22Rv1 (cell line): ENCODE measurements at regions not wholly inside any gene's neighbourhood (a gene's known extent, or its start where the extent isn't known, plus 50 kb on each side); places are given as distances from the start of the nearest gene placed in this dataset.

Source experiments
- H3K27ac ChIP-seq: fragments of 450-650 bp; 2 replicates; pipeline ENCODE4 v1.5.1; 2017
- CTCF ChIP-seq: fragments of 450-650 bp; IDR thresholded peaks from 2 replicates; pipeline ENCODE4 v1.5.1; 2017; ENCODE audit warnings: mild to moderate bottlenecking
- ZFX ChIP-seq: fragments of 450-650 bp; IDR thresholded peaks from 2 replicates; pipeline ENCODE4 v1.6.1; 2017; ENCODE audit warnings: antibody characterized with exemption, borderline replicate concordance

DNA sequence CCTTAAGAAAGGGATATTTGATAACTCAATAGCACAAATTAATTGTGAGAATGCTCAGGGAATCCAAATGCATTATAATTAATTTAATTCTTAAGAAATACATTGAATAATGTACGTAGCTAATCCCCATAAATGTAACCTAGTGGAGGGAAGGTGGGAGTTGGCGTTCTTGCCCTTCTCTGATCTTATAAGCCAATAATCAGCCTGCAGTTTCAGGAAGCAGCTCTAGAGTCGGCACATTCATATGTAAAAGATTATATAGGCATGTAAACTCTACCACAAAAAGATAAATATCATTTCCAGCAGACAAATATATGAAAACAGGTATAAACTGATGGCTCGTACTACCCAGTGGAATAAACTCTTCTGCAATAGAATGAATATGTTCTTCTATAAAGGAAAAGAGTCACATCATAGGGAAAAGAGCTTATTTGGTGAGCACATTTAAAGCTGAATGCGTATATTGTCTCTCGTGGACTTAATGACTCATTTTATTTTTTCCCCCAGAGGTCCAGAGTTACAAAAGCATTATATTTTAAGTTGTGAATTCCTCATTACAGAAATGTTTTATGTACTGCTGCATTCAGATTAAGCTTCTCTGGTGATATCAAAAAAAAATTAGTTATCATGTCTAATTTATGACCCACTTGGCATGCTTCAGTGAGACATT, 112.2 kb downstream of the TFAP2A start:
- no peak overlapping the region for H3K27ac ChIP-seq
- TF ChIP-seq CTCF (no peak), ZFX (no peak)

GRCh38 chr6:10300071-10300470, 114.8 kb downstream of the TFAP2A start:
- TF ChIP-seq CTCF (no peak), ZFX (no peak)
- H3K27ac ChIP-seq: no peak overlapping the region

GRCh38 chr6:10297832-10298231, 117.0 kb downstream of the TFAP2A start:
- TF ChIP-seq ZFX: no peak
- TF ChIP-seq CTCF: no peak
- H3K27ac ChIP-seq: no peak overlapping the region

DNA sequence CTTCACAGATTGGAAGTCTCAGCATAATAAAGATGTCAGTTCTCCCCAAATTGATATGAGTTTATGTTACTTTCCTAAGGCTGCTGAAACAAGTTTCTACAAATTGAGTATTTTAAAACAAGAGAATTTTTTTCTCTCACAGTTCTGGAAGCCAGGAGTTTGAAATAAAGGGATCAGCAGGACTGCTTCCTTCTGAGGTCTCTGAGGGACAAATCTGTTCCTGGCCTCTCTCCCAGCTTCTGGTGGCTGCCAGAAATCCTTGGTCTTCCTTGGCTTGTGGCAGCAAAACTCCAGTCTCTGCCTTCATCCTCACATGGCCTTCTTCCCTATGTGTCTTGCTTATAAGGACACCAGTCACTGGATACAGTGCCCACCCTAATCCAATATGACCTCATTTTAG, 136.1 kb downstream of the TFAP2A start:
- no peak for TF ChIP-seq ZFX
- no peak for TF ChIP-seq CTCF

GRCh38 chr6:10276660-10277287, 138.1 kb downstream of the TFAP2A start:
- TF ChIP-seq CTCF (no peak), ZFX (no peak)

More for the DNA sequence above, 136.1 kb downstream of the TFAP2A start:
- no peak overlapping the region for H3K27ac ChIP-seq

DNA sequence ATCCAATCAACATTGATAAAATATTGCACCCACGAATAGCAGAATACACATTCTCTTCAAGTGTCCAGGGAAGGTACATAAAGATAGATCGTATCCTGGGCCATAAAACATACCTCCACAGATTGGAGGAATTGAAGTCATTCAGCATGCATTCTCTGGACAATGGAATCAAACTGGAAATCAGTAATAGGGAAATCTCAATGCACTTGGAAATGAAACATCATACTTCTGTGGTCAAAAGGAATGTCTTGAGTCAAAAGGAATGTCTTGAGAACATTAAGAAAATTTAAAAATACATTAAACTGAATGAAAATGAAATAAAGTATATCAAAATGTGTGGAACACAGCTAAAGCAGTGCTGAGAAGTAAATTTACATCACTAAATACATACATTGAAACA, 138.8 kb downstream of the TFAP2A start:
- no peak for TF ChIP-seq CTCF
- TF ChIP-seq ZFX: no peak
- no peak overlapping the region for H3K27ac ChIP-seq

More at GRCh38 chr6:10276660-10277287, 138.1 kb downstream of the TFAP2A start:
- H3K27ac ChIP-seq: no peak overlapping the region

DNA sequence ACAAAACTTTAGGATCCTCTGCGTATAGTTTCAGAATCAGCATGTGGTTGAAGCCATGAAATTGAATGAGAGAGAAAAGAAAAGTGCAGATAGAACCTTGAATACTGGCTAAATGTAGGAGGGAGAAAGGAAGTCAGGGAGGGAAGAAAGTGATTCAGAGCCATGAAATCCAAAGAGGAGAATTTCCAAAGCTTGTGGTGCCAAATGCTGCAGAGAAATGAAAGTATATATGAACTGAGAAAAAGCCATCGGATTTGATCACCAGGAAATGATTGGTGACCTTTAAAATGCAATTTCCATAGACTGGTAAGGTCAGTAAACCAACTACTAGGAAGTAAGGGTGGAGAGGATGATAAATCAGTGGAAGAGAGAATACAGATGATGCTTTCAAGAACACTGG, 142.3 kb downstream of the TFAP2A start:
- TF ChIP-seq ZFX (no peak), CTCF (no peak)

More for the DNA sequence above, 142.3 kb downstream of the TFAP2A start:
- H3K27ac ChIP-seq: no peak overlapping the region
